Common myeloid progenitor, CD34-positive (primary cell): ENCODE measurements at regions not wholly inside any gene's neighbourhood (a gene's known extent, or its start where the extent isn't known, plus 50 kb on each side); places are given as distances from the start of the nearest gene placed in this dataset.

Experiments used
- CTCF ChIA-PET: fragments of 350-600 bp; sonication (Branson Sonifier 250); formaldehyde crosslinking; loops from one replicate; lab custom pipeline; 2021; ENCODE audit warnings: antibody characterized with exemption; lab: Charles Lee
- POLR2A ChIA-PET: fragments of 350-600 bp; sonication (Branson Sonifier 250); formaldehyde crosslinking; loops from one replicate; lab custom pipeline; 2021; ENCODE audit warnings: antibody characterized with exemption; lab: Charles Lee
- DNase-seq, 3 donors: peaks; one replicate each; pipeline versions ENCODE4 v3.0.0 to v3.0.0-alpha.2; 2013
- H3K27ac ChIP-seq, 2 experiments: 1 replicate in 1 of 2; 2 replicates in 1 of 2; pipeline ENCODE4 v1.7.0; 2013; ENCODE audit warnings: inconsistent platforms in 2 of 2, low read length in 2 of 2, mild to moderate bottlenecking in 2 of 2, low read depth in 1 of 2, moderate library complexity in 1 of 2; ENCODE audit not compliant: severe bottlenecking in 2 of 2, insufficient read depth in 1 of 2, poor library complexity in 1 of 2
- H3K27me3 ChIP-seq, 5 experiments: replicated peaks in 2 of 5; 1 replicate in 3 of 5; 2 replicates in 2 of 5; pipeline versions ENCODE4 v1.6.1 to v1.7.0; 2013; ENCODE audit warnings: low read length in 4 of 5, mild to moderate bottlenecking in 2 of 5, moderate library complexity in 2 of 5, inconsistent platforms in 1 of 5; ENCODE audit not compliant: insufficient read depth in 5 of 5, control insufficient read depth in 4 of 5
- H3K36me3 ChIP-seq, 4 experiments: 1 replicate in 2 of 4; 2 replicates in 2 of 4; pipeline versions ENCODE4 v1.6.1 to v1.7.0; 2013; ENCODE audit warnings: low read length in 3 of 4, control low read depth in 1 of 4, mild to moderate bottlenecking in 1 of 4; ENCODE audit not compliant: control insufficient read depth in 4 of 4, insufficient read depth in 4 of 4
- H3K4me1 ChIP-seq, 4 experiments: 1 replicate in 3 of 4; 2 replicates in 1 of 4; pipeline versions ENCODE4 v1.6.1 to v1.7.1; 2013; ENCODE audit warnings: low read length in 3 of 4, mild to moderate bottlenecking in 3 of 4, control low read depth in 1 of 4, inconsistent platforms in 1 of 4, moderate library complexity in 1 of 4; ENCODE audit not compliant: control insufficient read depth in 4 of 4, insufficient read depth in 4 of 4; ENCODE audit errors: control extremely low read depth in 1 of 4
- H3K4me3 ChIP-seq, 7 experiments: 1 replicate in 4 of 7; 2 replicates in 3 of 7; pipeline versions ENCODE4 v1.5.1 to v1.7.0; 2013; ENCODE audit warnings: mild to moderate bottlenecking in 7 of 7, low read length in 6 of 7, moderate library complexity in 6 of 7, inconsistent platforms in 2 of 7, low read depth in 2 of 7, control low read depth in 1 of 7; ENCODE audit not compliant: insufficient read depth in 4 of 7, control insufficient read depth in 1 of 7; ENCODE audit errors: extremely low read depth in 1 of 7
- H3K9me3 ChIP-seq, 5 experiments: 1 replicate in 4 of 5; 2 replicates in 1 of 5; pipeline versions ENCODE4 v1.6.1 to v1.7.1; 2013; ENCODE audit warnings: low read length in 4 of 5, mild to moderate bottlenecking in 2 of 5, inconsistent platforms in 1 of 5, low read depth in 1 of 5, moderate library complexity in 1 of 5; ENCODE audit not compliant: control insufficient read depth in 4 of 5, insufficient read depth in 2 of 5; ENCODE audit errors: control extremely low read depth in 1 of 5
- WGBS: methylation state at CpG from one replicate; pipeline ENCODE4 v1.1.5; 2013; ENCODE audit not compliant: insufficient coverage; 5-methylcytosine and 5-hydroxymethylcytosine counted together

DNA sequence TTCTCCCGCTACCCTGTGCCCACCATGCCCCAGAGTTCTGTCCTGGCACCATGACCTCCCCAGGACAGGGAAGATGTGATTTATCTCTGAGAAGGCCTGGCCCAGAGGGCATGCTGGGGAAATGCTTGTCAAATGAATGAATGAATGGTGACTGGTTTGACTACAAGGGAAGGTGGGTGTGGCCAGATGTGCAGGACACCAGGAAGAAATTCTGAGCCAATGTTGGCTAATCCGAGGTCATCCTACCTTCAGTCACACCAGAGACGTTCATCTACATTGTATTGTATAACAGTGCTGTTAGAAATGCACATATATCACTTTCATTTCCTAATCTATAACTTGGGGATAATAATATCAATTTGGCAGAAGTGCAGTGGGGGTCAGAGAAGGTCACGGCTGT lies 138.4 kb downstream of the FAM43A start:
- ChIA-PET POLR2A (no interaction called here), CTCF (no interaction called here)
- DNase-seq = no peak
- Histone ChIP-seq H3K4me3 (no peak overlapping the region), H3K4me1 (no peaks in the 10 kb centered on the region), H3K9me3 (no peaks in the 10 kb centered on the region), H3K27me3 (no peaks in the 10 kb centered on the region), H3K36me3 (no peaks in the 10 kb centered on the region), H3K27ac (no peak overlapping the region)
- no CpG with 5 or more reads among the region's 4 CpGs for WGBS

DNA sequence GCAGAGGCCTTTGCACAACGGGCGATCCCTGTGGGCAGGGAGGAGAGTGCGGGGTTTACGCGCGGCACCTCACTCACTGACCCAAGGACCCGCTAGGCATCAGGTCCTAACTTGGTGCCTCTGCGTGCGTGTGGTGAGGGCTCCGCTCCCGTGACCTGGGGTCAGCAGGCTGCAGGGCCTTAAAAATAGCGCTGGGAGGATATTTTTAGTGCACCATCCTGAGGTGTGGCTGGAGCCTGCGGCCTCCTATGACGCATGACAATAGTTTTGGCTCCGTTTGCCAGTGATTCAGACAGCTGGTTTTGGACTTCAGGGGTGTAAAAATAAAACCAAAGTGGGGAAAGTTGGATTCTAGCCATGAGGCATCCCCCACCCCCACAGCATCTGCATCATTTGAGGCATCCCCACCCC lies 139.0 kb downstream of the FAM43A start:
- WGBS = 96% methylated on average over 14 of the region's 15 CpGs
- H3K36me3 ChIP-seq = no peaks in the 10 kb centered on the region
- H3K4me1 ChIP-seq = no peaks in the 10 kb centered on the region
- no peaks in the 10 kb centered on the region for H3K9me3 ChIP-seq
- CTCF ChIA-PET = no interaction called here
- no peak overlapping the region for H3K4me3 ChIP-seq
- POLR2A ChIA-PET = no interaction called here
- H3K27ac ChIP-seq = no peak overlapping the region
- DNase-seq = no peak
- no peaks in the 10 kb centered on the region for H3K27me3 ChIP-seq

DNA sequence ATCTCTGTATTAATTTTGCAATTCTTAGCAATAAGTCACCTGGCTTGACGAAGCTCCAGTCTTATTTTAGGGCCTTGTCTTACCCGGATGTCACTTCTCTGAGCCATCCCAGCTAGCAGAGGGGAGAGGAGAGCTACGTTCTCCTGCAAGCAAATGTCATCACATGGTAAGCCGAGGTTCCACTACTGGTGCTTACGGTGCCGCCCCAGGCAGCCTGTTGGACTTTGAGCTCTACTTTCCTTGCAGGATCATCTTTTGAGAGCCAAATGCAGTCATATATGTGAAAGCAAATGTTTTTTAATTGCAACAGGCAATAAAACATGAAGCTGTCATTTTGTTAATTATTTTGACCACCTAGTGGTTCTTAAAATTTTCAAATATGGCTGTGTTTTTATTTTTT lies 140.9 kb downstream of the FAM43A start:
- no peak for DNase-seq
- H3K9me3 ChIP-seq = peaks cover 0 to 1% (median 0%) of the 10 kb centered on the region in 5 experiments
- H3K36me3 ChIP-seq = no peaks in the 10 kb centered on the region
- 94% methylated on average over 3 of the region's 6 CpGs for WGBS
- H3K4me3 ChIP-seq = no peak overlapping the region
- H3K27me3 ChIP-seq = no peaks in the 10 kb centered on the region
- CTCF ChIA-PET = no interaction called here
- POLR2A ChIA-PET = no interaction called here
- H3K4me1 ChIP-seq = no peaks in the 10 kb centered on the region
- no peak overlapping the region for H3K27ac ChIP-seq

DNA sequence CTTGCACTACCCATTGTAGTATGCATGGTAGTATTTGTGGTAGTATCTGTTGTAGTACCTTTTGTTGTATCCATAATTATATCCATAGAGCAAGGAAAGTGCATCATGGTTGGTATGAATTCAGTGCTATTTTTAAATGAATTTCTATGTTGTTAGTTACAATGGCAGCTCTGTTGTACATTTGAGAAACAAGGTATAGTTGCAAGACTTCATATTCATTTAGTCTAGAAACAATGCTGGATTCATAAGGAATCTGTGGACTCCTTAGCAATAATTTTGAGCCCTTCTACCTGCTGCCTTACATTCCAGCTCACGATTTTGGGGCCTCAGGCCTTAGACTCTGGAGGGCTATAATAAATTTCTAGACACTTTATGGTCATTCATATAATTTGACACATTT lies 141.8 kb downstream of the FAM43A start:
- no CpG with 5 or more reads among the region's 1 CpG for whole genome bisulfite sequencing
- Histone ChIP-seq H3K4me3 (no peak overlapping the region), H3K9me3 (peaks cover 0 to 1% (median 0%) of the 10 kb centered on the region in 5 experiments), H3K4me1 (no peaks in the 10 kb centered on the region), H3K36me3 (no peaks in the 10 kb centered on the region), H3K27me3 (no peaks in the 10 kb centered on the region), H3K27ac (no peak overlapping the region)
- ChIA-PET POLR2A (no interaction called here), CTCF (no interaction called here)
- no peak for DNase-seq

DNA sequence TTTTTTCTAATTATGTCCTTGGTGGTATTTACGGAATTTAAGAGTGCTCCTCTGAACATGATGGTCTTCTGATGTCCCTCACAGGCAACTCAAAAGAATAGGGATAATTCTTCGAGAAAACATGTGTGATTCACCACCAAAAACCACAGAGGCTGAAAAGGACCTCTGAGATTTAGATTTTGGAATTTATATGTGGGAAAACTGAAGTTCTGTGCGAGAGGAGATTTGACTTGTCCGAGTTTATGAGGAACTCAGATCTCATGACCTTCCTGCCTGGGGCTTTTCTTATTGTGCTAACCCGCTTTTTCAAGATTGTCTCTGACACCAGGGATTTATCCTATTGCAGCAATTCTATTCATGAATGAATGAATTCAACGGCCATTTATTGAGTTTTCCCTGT lies 142.4 kb downstream of the FAM43A start:
- Histone ChIP-seq H3K4me1 (no peaks in the 10 kb centered on the region), H3K36me3 (no peaks in the 10 kb centered on the region), H3K27ac (no peak overlapping the region), H3K27me3 (no peaks in the 10 kb centered on the region), H3K4me3 (no peak overlapping the region), H3K9me3 (peaks cover 0 to 1% (median 0%) of the 10 kb centered on the region in 5 experiments)
- WGBS = 95% methylated on average over 6 of the region's 6 CpGs
- DNase-seq = no peak
- ChIA-PET POLR2A (no interaction called here), CTCF (interaction anchor here (1.1 kb wide), 1 partner anchor 16 kb away, joined by 3 read pairs; no protein-coding TSS in a partner anchor)

DNA sequence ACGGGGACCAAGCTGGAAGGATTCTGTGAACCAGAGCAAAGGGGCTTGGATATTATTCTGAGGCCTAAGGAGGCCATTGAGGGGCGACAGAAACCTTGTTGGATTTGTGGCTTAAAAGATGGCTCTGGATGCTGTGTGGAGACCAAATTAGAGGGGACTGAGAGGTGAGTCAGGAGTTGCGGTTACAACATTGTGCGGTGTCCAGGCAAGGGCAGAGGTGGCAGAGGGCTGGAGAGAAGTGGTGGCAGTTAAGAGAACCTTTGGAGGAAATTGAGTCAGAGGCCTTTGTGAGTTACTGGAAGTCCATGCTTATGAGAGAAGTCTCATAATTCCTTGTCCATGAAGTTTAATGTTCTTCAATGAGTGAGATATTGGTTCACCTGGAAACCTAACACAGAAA lies 143.2 kb downstream of the FAM43A start:
- Histone ChIP-seq H3K4me3 (no peak overlapping the region), H3K27ac (no peak overlapping the region), H3K9me3 (peaks cover 0 to 1% (median 0%) of the 10 kb centered on the region in 5 experiments), H3K4me1 (no peaks in the 10 kb centered on the region), H3K27me3 (no peaks in the 10 kb centered on the region), H3K36me3 (no peaks in the 10 kb centered on the region)
- no peak for DNase-seq
- POLR2A ChIA-PET = no interaction called here
- 82% methylated on average over 4 of the region's 4 CpGs for WGBS
- CTCF ChIA-PET = interaction anchor here (1.1 kb wide), 1 partner anchor 15 kb away, joined by 3 read pairs; no protein-coding TSS in a partner anchor

DNA sequence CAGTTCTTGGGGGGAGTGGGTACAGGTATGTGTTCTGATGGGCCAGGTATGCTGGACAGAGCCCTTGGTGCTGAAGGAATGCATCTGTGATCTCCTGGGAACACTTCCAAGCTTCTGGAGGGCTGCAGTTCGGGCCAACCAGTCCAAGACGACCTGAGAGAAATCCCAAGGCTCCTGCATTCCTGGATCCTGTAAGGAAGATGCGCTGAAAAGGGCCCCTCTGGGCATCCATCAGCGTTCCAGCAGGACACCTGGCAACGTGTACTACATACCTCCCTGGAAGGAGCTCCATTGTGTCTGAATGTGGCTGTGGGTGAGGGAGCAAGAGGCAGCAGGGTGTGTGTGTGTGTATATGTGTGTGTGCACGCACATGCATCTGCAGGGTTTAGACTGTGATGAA lies 144.7 kb downstream of the FAM43A start:
- Histone ChIP-seq H3K27ac (no peak overlapping the region), H3K9me3 (peaks cover 0 to 1% (median 0%) of the 10 kb centered on the region in 5 experiments), H3K27me3 (no peaks in the 10 kb centered on the region), H3K4me1 (no peaks in the 10 kb centered on the region), H3K4me3 (no peak overlapping the region), H3K36me3 (no peaks in the 10 kb centered on the region)
- WGBS = 100% methylated on average over 4 of the region's 6 CpGs
- POLR2A ChIA-PET = interaction anchor here (0.6 kb wide), 1 partner anchor 332 kb away, joined by 3 read pairs; no protein-coding TSS in a partner anchor
- DNase-seq = no peak
- CTCF ChIA-PET = no interaction called here
